Nephron (organoid): ENCODE measurements at regions not wholly inside any gene's neighbourhood (a gene's known extent, or its start where the extent isn't known, plus 50 kb on each side); places are given as distances from the start of the nearest gene placed in this dataset.

Source experiments
- H3K27ac Mint-ChIP-seq, 3 experiments: 2 replicates each; pipeline ENCODE4 v1.8.0; 2020; ENCODE audit warnings: mixed read lengths in 3 of 3, mild to moderate bottlenecking in 2 of 3, moderate library complexity in 1 of 3
- H3K27me3 Mint-ChIP-seq: 2 replicates; pipeline ENCODE4 v1.8.0; 2021; ENCODE audit warnings: low read depth, mild to moderate bottlenecking, moderate library complexity, mixed read lengths
- H3K36me3 Mint-ChIP-seq: 2 replicates; pipeline ENCODE4 v1.8.0; 2020; ENCODE audit warnings: low read depth, mixed read lengths
- H3K4me1 Mint-ChIP-seq: 2 replicates; pipeline ENCODE4 v1.8.0; 2020; ENCODE audit warnings: mixed read lengths
- H3K4me3 Mint-ChIP-seq, 3 experiments: 2 replicates each; pipeline ENCODE4 v1.8.0; 2020; ENCODE audit warnings: mild to moderate bottlenecking in 3 of 3, mixed read lengths in 3 of 3, moderate library complexity in 2 of 3
- H3K9me3 Mint-ChIP-seq: 2 replicates; pipeline ENCODE4 v1.8.0; 2020; ENCODE audit warnings: mixed read lengths
- TF ChIP-seq, protein P1 (sequence below), 3 experiments: fragments of 200-600 bp; sonication (generic); IDR thresholded peaks; one replicate each; pipeline ENCODE4 v1.5.0; 2021; ENCODE audit warnings: antibody characterized with exemption in 3 of 3; ENCODE audit not compliant: unreplicated experiment in 3 of 3

DNA sequence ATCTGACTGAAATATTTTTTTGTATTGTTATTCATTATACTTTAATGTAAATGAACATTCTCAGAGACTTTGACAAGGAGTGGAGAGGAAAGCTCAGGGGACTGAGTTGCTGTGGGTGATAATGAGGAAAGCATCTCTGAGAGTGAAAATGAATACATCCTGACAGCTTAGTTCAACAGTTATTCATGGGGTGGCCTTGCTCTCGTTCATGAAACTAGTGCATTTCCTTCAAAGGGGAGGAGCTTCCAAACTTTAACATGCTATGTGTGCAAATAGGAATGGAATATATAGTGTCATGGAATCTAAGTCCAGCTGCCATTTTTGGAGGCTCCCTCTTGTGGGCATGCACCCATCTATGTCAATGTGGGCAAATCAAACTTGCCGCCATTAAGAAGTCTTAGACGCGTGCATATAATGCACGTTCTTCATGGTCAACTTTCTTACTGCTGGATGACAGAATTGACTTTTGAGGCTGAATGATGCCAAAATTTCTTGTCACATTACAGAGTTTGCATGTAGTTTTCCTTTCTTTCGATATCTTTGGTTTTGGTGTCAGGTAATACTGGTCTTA, 124.3 kb upstream of the TMEM170B start:
- H3K4me1 Mint-ChIP-seq: peaks cover 5% of the 10 kb centered on the region
- H3K27ac Mint-ChIP-seq: no peak overlapping the region
- no peaks in the 10 kb centered on the region for H3K36me3 Mint-ChIP-seq
- peaks cover 4% of the 10 kb centered on the region for H3K9me3 Mint-ChIP-seq
- no peaks in the 10 kb centered on the region for H3K27me3 Mint-ChIP-seq
- H3K4me3 Mint-ChIP-seq: no peak overlapping the region
- TF ChIP-seq, protein P1, sequence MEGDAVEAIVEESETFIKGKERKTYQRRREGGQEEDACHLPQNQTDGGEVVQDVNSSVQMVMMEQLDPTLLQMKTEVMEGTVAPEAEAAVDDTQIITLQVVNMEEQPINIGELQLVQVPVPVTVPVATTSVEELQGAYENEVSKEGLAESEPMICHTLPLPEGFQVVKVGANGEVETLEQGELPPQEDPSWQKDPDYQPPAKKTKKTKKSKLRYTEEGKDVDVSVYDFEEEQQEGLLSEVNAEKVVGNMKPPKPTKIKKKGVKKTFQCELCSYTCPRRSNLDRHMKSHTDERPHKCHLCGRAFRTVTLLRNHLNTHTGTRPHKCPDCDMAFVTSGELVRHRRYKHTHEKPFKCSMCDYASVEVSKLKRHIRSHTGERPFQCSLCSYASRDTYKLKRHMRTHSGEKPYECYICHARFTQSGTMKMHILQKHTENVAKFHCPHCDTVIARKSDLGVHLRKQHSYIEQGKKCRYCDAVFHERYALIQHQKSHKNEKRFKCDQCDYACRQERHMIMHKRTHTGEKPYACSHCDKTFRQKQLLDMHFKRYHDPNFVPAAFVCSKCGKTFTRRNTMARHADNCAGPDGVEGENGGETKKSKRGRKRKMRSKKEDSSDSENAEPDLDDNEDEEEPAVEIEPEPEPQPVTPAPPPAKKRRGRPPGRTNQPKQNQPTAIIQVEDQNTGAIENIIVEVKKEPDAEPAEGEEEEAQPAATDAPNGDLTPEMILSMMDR (IDR thresholded peaks at IDR 0.05; ENCODE audit: unreplicated experiment in 3 of 3): no peak

DNA sequence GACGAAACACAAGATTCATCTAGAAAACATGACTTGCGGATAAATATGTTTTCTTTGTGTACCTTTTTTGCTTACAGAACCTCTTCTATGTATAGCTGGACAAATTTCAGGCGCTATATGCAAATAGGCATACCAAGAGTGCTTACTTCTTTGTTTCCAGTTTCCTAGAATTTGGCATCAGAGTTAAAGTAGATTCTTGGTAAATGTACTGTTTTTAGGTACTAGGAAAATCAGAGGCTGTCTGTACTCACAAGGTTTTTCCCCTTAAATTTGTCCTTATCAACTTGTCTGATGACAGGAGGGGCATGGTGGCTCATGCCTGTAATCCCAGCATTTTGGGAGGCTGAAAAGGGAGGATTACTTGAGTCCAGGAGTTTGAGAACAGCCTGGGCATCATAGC, 124.9 kb upstream of the TMEM170B start:
- Mint-ChIP-seq H3K27ac (no peak overlapping the region), H3K36me3 (no peaks in the 10 kb centered on the region), H3K4me3 (no peak overlapping the region), H3K9me3 (no peaks in the 10 kb centered on the region), H3K4me1 (peaks cover 5% of the 10 kb centered on the region), H3K27me3 (no peaks in the 10 kb centered on the region)
- TF ChIP-seq, protein P1 (IDR thresholded peaks at IDR 0.05; ENCODE audit: unreplicated experiment in 3 of 3): no peak

DNA sequence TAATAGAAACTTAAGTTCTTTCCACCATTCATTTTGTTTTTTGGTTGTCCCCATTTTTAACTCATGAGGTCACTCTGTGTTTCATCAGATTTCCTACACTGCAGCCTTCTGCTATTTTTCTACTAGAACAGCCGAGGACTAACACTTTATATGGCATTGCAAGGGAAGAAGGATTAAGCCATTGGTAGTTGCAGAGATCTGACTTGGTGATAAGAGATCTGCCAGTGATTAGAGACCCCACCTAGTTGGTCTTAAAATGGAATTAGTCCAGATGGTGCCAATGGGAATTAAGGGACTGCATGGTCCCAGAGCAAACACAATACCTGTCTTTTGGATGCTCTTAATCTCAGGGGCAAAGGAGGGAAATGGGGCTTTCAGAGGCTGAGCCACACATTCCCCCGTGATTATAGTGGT, 125.5 kb upstream of the TMEM170B start:
- no peaks in the 10 kb centered on the region for H3K27me3 Mint-ChIP-seq
- no peaks in the 10 kb centered on the region for H3K9me3 Mint-ChIP-seq
- TF ChIP-seq, protein P1 (IDR thresholded peaks at IDR 0.05; ENCODE audit: unreplicated experiment in 3 of 3): no peak
- H3K36me3 Mint-ChIP-seq: no peaks in the 10 kb centered on the region
- peak overlapping the region; percentile 14 to 21 (median 21) for H3K27ac Mint-ChIP-seq
- peaks cover 5% of the 10 kb centered on the region for H3K4me1 Mint-ChIP-seq
- H3K4me3 Mint-ChIP-seq: no peak overlapping the region

DNA sequence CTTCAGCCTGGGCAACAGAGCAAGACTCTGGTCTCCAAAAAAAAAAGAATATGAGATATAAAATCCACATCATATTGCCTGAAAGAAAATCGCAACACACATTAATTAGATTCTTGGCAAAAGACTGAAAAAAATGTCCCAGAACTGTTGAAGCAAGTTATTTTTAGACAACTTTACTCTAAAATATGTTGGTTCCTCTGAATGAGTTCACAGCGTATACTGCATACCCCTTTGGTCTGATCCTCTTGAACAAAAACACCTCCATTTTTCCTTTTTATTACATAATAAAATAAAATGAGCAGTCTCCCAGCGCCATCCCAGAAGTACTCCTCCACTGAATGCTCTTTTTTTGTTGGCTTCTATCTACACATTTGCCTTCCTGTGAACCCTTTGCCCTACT, 126.0 kb upstream of the TMEM170B start:
- Mint-ChIP-seq H3K27me3 (peaks cover 3% of the 10 kb centered on the region), H3K27ac (peak overlapping the region; percentile 14 to 21 (median 21)), H3K4me1 (peaks cover 5% of the 10 kb centered on the region), H3K4me3 (no peak overlapping the region), H3K9me3 (no peaks in the 10 kb centered on the region), H3K36me3 (no peaks in the 10 kb centered on the region)
- TF ChIP-seq, protein P1 (IDR thresholded peaks at IDR 0.05; ENCODE audit: unreplicated experiment in 3 of 3): no peak

DNA sequence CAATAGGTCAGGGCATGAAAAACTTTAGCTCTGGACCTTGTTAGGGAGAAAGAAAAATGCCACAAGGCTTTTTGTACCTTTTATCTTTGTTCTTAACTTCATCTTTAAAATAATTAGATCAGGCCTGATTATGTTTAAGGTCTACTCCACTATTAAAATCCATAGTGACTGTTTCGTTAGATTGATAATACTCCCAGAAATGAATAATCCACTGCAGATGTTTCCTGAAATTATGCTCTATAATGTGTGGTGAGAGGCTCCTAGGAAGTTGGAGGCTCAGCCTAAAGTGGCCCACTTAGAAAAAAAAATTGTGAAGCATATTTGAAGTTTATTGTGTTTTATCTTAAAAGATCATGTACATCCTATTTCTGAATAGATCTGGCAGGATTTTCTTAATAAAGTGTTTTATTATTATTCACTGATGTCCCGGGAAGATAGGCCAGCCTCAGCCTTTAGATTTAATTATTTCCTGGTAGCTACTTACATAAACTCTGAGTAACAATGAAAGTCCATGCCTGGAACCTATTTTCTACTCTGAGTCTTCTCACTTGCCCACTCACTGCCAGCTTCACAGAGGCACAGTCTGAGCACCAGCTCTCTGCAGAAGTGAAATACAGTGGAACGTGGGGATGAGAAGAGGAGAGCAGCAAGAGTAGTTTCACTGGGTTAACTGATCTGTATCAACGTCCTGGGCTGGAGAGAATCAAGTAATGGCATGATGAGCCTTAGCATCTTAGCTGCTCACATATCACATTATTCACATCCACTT, 126.8 kb upstream of the TMEM170B start:
- Mint-ChIP-seq H3K9me3 (no peaks in the 10 kb centered on the region), H3K27me3 (peaks cover 3% of the 10 kb centered on the region), H3K27ac (no peak overlapping the region), H3K4me1 (peaks cover 5% of the 10 kb centered on the region), H3K4me3 (no peak overlapping the region), H3K36me3 (no peaks in the 10 kb centered on the region)
- TF ChIP-seq, protein P1 (IDR thresholded peaks at IDR 0.05; ENCODE audit: unreplicated experiment in 3 of 3): no peak

DNA sequence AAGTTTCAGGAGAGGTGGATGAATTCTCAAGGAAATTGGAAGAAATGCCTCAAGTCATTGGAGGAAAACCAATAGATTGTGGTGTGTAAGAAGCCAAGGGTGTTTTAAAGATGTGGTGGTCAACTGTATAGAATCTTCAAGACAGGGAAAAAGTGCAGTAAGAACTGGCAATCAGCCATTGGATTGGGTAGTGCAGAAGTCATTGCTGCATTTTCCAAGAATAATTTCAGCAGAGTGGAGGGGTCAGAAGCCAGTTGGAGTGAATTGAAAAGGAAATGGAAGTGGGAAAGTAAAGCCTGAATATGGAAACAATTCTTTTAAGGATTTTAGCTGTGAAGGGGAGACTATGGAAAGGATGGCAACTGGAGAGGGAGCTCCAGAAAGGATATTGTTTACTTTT, 128.2 kb upstream of the TMEM170B start:
- no peak overlapping the region for H3K27ac Mint-ChIP-seq
- H3K9me3 Mint-ChIP-seq: no peaks in the 10 kb centered on the region
- peaks cover 3% of the 10 kb centered on the region for H3K27me3 Mint-ChIP-seq
- H3K36me3 Mint-ChIP-seq: no peaks in the 10 kb centered on the region
- H3K4me3 Mint-ChIP-seq: no peak overlapping the region
- TF ChIP-seq, protein P1 (IDR thresholded peaks at IDR 0.05; ENCODE audit: unreplicated experiment in 3 of 3): no peak
- peaks cover 5% of the 10 kb centered on the region for H3K4me1 Mint-ChIP-seq
